Progenitor cell of endocrine pancreas (in vitro differentiated cells): ENCODE measurements at regions not wholly inside any gene's neighbourhood (a gene's known extent, or its start where the extent isn't known, plus 50 kb on each side); places are given as distances from the start of the nearest gene placed in this dataset.

ENCODE experiments used
- DNase-seq: peaks from one replicate; pipeline ENCODE4 v3.0.0; 2021; ENCODE audit warnings: low spot score; ENCODE audit not compliant: unreplicated experiment
- H3K27ac Mint-ChIP-seq: 2 replicates; pipeline ENCODE4 v1.8.0; 2021; ENCODE audit warnings: mild to moderate bottlenecking, moderate library complexity, mixed read lengths
- H3K27me3 Mint-ChIP-seq: 2 replicates; pipeline ENCODE4 v1.8.0; 2021; ENCODE audit warnings: mixed read lengths
- H3K36me3 Mint-ChIP-seq: 2 replicates; pipeline ENCODE4 v1.8.0; 2022; ENCODE audit warnings: mixed read lengths; ENCODE audit not compliant: insufficient read depth
- H3K4me1 Mint-ChIP-seq: 2 replicates; pipeline ENCODE4 v1.8.0; 2021; ENCODE audit warnings: low read depth, mixed read lengths
- H3K4me3 Mint-ChIP-seq: 2 replicates; pipeline ENCODE4 v1.8.0; 2021; ENCODE audit warnings: low read depth, mild to moderate bottlenecking, moderate library complexity, mixed read lengths
- H3K9me3 Mint-ChIP-seq: 2 replicates; pipeline ENCODE4 v1.8.0; 2021; ENCODE audit warnings: low read depth, mixed read lengths
- CTCF ChIP-seq: fragments of 200-600 bp; sonication (generic); IDR thresholded peaks from one replicate; pipeline ENCODE4 v1.5.0; 2021; ENCODE audit warnings: antibody characterized with exemption, mild to moderate bottlenecking; ENCODE audit not compliant: unreplicated experiment

GRCh38 chr9:86836797-86837196 is 110.5 kb downstream of the GAS1 start:
- H3K27ac Mint-ChIP-seq = no peak overlapping the region

DNA sequence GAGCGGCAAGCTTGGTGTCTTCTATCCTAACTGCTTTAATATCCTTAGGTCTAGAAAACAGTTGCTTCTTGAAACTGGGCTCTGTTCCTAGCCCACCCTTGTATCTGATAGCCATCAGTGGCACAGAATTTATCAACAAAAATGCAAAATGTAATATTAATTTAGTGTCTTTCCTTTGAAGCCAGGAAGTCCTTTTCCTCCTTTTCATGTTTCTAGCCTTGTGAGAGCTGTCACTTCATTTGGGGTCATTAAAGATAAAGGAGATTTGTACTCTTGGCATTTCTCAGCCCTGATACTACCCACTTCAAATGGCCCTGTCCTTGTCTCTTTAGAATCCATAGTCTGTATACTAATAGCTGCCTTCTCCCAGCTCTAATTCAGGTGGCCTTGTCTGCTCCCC is 111.0 kb downstream of the GAS1 start:
- Mint-ChIP-seq H3K36me3 (no peaks in the 10 kb centered on the region), H3K9me3 (no peaks in the 10 kb centered on the region), H3K4me1 (peaks cover 8% of the 10 kb centered on the region), H3K27me3 (peaks cover 10% of the 10 kb centered on the region), H3K27ac (no peak overlapping the region), H3K4me3 (no peak overlapping the region)
- no peak for TF ChIP-seq CTCF
- no peak for DNase-seq

More at GRCh38 chr9:86836797-86837196, 110.5 kb downstream of the GAS1 start:
- no peak for TF ChIP-seq CTCF
- H3K4me1 Mint-ChIP-seq = peaks cover 8% of the 10 kb centered on the region
- no peaks in the 10 kb centered on the region for H3K9me3 Mint-ChIP-seq
- no peak overlapping the region for H3K4me3 Mint-ChIP-seq
- peaks cover 10% of the 10 kb centered on the region for H3K27me3 Mint-ChIP-seq
- H3K36me3 Mint-ChIP-seq = no peaks in the 10 kb centered on the region
- DNase-seq = no peak

DNA sequence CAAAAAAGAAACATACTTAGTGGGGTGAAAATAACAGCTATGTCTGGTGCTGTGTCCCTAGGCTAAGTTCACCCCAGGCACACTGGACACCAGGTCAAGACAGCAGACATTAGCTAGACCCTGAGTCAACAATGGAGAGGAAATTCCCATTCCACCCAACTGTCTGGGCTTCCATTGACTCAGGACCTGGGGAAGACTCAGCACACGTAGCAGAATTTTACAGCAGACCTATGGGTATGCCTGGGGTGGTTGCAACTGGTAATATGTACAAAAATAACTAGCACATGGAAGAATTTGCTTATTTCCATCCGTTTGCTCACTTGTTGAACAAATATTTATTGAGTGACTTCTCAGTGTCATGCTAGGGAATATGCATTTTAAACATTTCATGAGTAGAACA is 117.0 kb downstream of the GAS1 start:
- H3K27me3 Mint-ChIP-seq = peaks cover 15% of the 10 kb centered on the region
- H3K27ac Mint-ChIP-seq = no peak overlapping the region
- H3K36me3 Mint-ChIP-seq = no peaks in the 10 kb centered on the region

GRCh38 chr9:86829496-86830046 is 117.7 kb downstream of the GAS1 start:
- no peak overlapping the region for H3K27ac Mint-ChIP-seq
- H3K9me3 Mint-ChIP-seq = no peaks in the 10 kb centered on the region
- H3K36me3 Mint-ChIP-seq = no peaks in the 10 kb centered on the region
- no peaks in the 10 kb centered on the region for H3K4me1 Mint-ChIP-seq
- no peak overlapping the region for H3K4me3 Mint-ChIP-seq
- DNase-seq = no peak
- TF ChIP-seq CTCF = no peak
- peaks cover 19% of the 10 kb centered on the region for H3K27me3 Mint-ChIP-seq

More for the DNA sequence above, 117.0 kb downstream of the GAS1 start:
- no peak for DNase-seq
- H3K4me1 Mint-ChIP-seq = no peaks in the 10 kb centered on the region
- H3K9me3 Mint-ChIP-seq = no peaks in the 10 kb centered on the region
- TF ChIP-seq CTCF = no peak
- H3K4me3 Mint-ChIP-seq = no peak overlapping the region

- H3K36me3 Mint-ChIP-seq = no peaks in the 10 kb centered on the region
- no peak for DNase-seq
- no peaks in the 10 kb centered on the region for H3K9me3 Mint-ChIP-seq
- H3K4me3 Mint-ChIP-seq = no peak overlapping the region
- no peak for TF ChIP-seq CTCF
- H3K27ac Mint-ChIP-seq = no peak overlapping the region
- no peaks in the 10 kb centered on the region for H3K4me1 Mint-ChIP-seq
- peaks cover 19% of the 10 kb centered on the region for H3K27me3 Mint-ChIP-seq
Measured at GRCh38 chr9:86828631-86829030, 118.7 kb downstream of the GAS1 start.
